GM12873 (cell line): ENCODE measurements at regions not wholly inside any gene's neighbourhood (a gene's known extent, or its start where the extent isn't known, plus 50 kb on each side); places are given as distances from the start of the nearest gene placed in this dataset.

ENCODE experiments used
- CTCF ChIP-seq: IDR thresholded peaks from 2 replicates; pipeline ENCODE4 v1.5.1; 2012; ENCODE audit warnings: low read depth, mild to moderate bottlenecking, moderate library complexity, low read length, control low read depth; ENCODE audit not compliant: insufficient read depth; ENCODE audit errors: missing control alignments

DNA sequence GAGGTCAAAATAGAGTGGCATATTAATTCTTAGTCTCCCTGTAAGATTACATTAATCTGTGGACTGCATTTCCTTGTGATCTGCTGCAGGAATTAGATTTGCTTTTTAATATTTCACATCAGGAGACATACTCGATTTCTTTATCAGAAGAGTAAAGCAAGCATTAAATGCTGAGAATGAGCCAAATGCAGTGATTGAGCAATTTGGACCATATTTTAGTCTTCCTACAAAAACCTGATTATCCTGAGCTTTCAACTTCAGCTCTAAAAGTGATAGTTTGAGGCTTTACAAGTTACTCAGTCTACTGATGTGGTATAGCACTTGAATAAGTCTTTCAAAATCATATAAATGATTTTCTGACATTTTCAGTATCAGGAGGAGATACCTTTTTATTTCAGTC is 774.3 kb upstream of the RAB6C start:
- no peak for TF ChIP-seq CTCF

DNA sequence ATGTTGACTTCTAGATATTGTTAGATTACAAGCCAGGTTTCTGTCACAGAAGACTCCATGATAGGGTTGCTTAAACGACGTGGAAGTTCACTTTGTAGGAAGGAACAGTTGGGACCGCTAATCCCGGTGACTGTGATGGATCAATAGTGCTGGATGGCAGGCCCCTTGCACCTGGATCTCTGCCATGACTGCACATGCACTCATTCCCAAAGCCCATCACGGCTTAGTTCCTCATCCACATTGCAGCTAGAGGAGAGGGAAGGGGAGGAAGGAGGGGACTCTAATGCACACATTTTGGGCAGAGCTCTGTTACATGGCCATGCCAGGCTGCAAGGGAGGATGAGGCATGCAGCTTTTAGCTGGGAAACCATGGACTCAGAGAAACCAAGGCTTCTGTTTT is 773.7 kb upstream of the RAB6C start:
- TF ChIP-seq CTCF: no peak

GRCh38 chr2:129212299-129212958 is 767.0 kb upstream of the RAB6C start:
- no peak for TF ChIP-seq CTCF

GRCh38 chr2:129224022-129224421 is 755.4 kb upstream of the RAB6C start:
- TF ChIP-seq CTCF: no peak

DNA sequence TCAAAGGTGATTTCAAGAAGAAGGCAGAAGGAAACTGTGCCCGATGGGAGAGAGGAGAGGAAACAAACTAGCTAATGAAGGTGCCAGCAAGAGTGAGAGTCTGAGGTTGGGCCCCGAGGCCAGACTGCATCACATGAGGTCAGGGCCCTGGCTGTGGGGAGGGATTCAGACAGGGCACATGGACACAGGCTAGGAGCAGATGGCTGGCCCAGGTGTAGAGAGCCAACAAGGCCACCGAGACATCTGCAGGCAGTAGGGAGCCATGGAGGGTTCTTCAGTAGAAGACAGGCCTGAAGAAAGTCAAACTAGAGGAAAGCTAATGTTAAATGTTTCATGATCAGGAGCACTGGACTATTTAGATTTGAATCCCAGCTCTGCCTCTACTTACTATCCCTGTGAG is 755.0 kb upstream of the RAB6C start:
- no peak for TF ChIP-seq CTCF

DNA sequence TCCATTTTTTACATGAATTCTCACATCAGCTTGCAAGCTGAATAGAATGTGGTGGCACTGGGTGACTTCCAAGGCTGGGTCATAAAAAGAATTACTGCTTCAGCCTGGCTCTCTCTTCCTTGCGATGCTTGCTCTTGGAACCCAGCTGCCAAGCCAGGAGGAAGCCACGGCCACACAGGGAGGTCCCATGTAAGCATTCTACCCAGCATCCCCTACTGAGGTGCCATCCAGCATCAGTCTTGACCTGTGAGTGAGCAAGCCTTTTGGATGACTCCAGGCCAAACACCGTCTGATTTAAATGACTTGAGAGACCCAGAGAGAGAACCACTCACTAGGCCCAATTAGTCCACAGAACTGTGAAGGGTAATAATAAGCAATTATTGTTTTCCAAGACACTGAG is 750.3 kb upstream of the RAB6C start:
- TF ChIP-seq CTCF: no peak

- no peak for TF ChIP-seq CTCF
These were observed 749.5 kb upstream of the RAB6C start for GRCh38 chr2:129229830-129230441.
